T47D (cell line): ENCODE measurements at regions not wholly inside any gene's neighbourhood (a gene's known extent, or its start where the extent isn't known, plus 50 kb on each side); places are given as distances from the start of the nearest gene placed in this dataset.

Experiments
- DNase-seq, 2 experiments: peaks; one replicate each; pipeline versions ENCODE4 v3.0.0 to v3.0.0-alpha.2; 2011 to 2012; ENCODE audit warnings: low read depth in 1 of 2, low spot score in 1 of 2
- JUND ChIP-seq: IDR thresholded peaks from 2 replicates; pipeline ENCODE4 v1.6.1; 2012; ENCODE audit warnings: low read depth
- in situ Hi-C: cut with HindIII; loops from 2 replicates; pipeline ENCODE4 v1.10.0; 2016; ENCODE audit warnings: low sequenced_read_pairs, low pct_unique_long_range_greater_than_20kb

DNA sequence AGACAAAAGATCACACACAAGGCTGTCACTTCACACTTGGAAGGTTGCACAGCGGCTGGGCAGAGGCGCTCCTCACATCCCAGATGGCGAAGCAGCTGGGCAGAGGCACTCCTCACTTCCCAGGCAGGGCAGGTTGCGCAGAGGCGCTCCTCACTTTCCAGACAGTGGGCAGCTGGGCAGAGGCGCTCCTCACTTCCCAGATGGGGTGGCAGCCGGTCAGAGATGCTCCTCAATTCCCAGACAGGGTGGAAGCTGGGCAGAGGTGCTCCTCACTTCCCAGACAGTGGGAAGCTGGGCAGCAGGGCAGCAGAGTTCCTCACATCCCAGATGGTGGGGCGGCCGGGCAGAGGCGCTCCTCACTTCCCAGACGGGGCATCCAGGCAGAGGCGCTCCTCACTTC, 199.2 kb downstream of the RTL9 start:
- TF ChIP-seq JUND = no peak
- in situ Hi-C loops = no loop called here
- DNase-seq = no peak

DNA sequence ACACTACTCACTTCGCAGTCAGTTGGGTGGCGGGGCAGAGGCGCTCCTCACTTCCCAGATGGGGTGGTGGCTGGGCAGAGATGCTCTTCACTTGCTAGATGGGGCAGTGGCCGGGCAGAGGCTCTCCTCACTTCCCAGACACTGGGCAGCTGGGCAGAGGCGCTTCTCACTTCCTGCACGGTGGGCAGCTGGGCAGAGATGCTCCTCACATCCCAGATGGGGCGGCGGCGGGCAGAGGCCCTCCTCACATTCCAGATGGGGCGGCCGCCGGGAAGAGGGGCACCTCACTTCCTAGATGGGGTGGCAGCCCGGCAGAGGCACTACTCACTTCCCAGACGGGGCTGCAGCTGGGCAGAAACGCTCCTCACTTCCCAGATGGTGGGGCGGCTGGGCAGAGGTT, 199.8 kb downstream of the RTL9 start:
- no peak for TF ChIP-seq JUND
- in situ Hi-C loops = no loop called here
- no peak for DNase-seq

DNA sequence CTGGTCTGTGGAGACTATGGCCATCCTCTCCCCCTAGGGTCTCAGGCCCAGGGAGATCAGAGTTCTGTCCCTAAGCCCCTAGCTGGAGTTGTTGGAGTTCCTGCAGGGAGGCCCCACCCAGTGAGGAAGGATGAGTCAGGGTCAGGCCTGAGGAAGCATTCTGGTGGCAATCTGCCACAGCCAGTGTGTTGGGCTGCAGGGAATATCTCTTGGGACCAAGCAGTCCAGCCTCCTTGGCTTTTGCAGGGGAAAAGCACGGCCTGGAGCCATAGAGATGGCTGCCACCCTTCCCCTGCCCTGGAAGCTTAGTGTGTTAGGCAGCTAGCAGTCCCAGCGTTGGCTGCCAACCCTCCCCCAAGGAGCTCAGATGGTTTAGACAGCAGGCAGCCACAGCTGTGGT, 202.4 kb downstream of the RTL9 start:
- TF ChIP-seq JUND = no peak
- in situ Hi-C loops = no loop called here
- DNase-seq = no peak

DNA sequence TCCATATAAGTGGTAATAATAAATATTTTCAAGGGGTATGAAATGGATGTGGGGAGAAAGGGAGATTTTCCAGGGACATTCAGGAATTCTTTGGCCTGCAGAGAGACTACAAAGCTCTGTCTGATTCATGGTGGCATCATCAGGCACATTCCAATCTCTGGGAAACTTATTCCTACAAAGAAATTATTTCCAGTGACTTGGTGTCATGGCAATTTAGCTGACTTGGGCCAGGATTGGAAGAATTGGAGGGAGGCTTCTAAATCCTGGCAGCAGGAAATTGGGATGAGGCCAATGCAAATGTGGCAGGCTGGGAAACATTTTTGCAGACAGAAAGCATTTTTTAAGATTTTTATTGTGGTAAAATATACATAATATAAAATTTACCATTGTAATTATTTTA, 204.6 kb downstream of the RTL9 start:
- no peak for DNase-seq
- in situ Hi-C loops = no loop called here
- TF ChIP-seq JUND = no peak

DNA sequence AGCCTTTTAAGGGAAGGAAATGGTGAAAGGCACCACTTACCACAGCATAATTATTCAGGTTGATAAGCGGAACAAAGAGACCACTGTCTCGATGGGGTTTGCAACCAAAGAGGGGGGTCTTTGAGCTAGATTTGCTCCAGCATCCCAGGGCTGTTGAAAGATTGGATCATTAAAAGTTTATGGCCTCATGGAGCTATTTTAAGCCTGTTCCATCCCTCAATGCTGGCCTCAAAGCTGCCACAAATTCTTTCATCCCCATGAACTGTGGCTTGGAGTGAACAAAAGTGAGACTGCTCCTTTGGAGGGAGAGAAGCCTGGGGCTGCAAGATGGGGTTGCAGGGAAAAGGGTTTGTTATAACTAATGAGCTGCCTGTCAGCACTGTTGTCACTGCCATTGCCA, 209.8 kb downstream of the RTL9 start:
- in situ Hi-C loops = no loop called here
- TF ChIP-seq JUND = no peak

DNA sequence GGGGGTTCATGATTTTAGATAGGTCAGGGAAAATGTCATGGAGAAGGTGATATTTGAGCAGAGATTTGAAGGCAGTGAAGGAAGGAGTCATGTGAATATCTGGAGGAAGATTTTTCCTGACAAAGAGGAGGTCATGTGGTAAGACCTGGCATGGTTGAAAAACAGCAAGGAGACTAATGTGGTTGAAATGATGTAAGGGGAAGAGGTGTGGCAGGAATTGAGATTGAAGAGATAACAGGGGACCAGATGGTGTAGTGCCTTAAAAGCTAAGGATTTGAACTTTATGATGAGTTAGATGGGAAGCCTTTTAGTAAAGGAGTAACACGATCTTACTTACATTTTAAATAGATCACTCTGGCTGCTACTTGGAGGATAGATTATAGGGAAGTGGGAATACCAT, 210.9 kb downstream of the RTL9 start:
- in situ Hi-C loops = no loop called here
- TF ChIP-seq JUND = no peak
- DNase-seq = no peak

More for the DNA sequence above, 209.8 kb downstream of the RTL9 start:
- DNase-seq = no peak

DNA sequence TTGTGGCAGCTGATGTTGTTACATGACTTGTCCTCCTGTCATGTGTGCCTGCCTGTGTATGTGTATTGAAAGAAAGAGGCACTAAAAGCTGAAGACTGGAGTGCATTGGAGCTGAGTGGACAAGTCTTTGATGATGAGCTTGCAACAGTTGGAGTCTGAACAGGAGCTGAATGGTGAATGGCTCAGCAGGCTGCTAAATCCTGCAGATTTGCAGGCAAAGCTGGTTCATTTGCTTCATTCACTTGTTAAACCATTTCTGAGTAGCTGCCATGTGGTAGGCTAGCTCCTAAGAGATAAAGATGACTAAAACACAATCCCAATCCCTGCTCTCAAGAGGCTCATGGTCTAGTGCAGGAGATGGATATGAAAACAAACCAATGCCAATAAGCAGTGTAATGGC, 217.3 kb downstream of the CHRDL1 start:
- in situ Hi-C loops = no loop called here

DNA sequence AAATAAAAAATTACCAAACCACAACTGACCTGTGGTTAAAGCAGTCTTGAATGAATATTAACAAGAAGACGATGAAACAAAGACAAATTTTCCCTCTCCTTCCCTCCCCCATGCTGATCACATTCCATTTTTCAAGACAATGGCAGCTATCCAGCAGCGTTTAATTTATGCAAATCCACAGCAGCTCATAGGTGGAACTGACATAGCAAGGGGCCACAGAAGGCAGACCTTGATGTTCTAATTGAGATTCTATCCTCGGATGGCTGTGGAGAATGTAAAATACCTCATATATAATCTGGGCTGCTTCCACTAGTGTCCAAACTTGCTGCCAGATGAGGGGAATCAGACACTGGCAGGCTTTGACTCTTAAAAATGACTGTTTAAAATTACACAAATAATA, 211.5 kb downstream of the CHRDL1 start:
- DNase-seq = no peak
- TF ChIP-seq JUND = no peak
- in situ Hi-C loops = no loop called here

More for the DNA sequence above, 217.3 kb downstream of the CHRDL1 start:
- no peak for TF ChIP-seq JUND
- DNase-seq = no peak

DNA sequence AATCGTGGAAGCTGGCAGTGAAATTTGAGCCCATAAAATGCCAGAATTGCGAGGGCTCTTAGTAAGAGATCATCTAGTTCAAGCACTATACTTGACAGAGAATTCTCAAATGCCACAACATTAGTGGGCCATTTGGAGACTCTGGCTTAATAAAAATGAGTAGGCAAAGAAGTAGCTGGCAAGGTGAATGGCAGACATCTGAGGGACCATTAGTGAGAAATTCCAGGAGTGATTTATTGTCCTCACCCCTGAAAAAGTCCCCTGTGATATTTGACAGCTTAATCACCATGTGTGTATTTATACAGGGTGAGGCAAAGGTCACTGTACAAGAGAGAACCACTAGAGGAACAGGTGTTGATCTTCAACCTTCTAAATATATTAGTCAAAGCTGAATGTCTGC, 207.5 kb downstream of the CHRDL1 start:
- no peak for TF ChIP-seq JUND
- in situ Hi-C loops = no loop called here
- DNase-seq = no peak

DNA sequence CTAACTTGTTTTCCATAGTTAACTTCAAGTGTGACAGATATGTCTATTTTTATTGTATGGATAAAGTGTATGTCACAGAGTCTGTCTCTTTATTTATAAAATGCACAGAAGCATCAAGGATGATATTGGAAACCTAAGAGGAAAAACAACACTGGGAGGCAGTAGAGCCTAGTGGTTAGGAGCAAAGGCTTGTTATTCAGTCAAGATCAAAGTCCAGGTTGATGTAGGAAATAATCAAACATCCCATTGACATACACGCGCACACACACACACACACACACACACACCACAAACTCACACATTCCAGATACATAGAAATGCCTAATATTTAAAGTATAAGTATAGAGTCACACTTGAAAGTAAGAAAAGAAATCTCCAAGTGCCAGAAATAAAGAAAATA, 206.8 kb downstream of the CHRDL1 start:
- TF ChIP-seq JUND = no peak
- peak in 1 of 2 experiments; percentile 0 for DNase-seq
- in situ Hi-C loops = no loop called here

DNA sequence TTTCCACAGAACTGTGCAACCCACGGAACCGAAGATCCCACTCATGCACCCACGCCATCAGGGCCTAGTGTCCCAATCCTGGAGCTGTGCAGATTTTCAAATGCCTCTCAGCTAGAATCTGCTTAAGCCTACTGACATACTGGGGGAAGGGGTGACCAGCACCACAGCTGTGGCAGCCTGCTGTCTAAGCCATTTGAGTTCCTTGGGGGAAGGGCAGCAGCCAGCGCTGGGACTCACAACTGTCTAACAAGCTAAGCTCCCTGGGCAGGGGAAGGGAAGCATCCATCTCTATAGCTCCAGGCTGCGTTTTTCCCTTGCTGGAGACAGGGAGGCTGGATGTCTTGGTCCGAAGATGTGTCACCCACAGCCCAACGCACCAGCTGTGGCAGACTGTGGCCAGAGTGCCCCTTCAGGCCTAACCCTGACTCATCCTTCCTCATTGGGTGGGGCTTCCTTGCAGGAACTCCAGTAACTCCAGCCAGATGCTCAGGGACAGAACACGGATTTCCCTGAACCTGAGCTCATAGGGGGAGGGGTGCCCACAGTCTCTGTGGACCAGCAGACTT, 194.8 kb downstream of the CHRDL1 start:
- no peak for TF ChIP-seq JUND
- no peak for DNase-seq
- in situ Hi-C loops = no loop called here

DNA sequence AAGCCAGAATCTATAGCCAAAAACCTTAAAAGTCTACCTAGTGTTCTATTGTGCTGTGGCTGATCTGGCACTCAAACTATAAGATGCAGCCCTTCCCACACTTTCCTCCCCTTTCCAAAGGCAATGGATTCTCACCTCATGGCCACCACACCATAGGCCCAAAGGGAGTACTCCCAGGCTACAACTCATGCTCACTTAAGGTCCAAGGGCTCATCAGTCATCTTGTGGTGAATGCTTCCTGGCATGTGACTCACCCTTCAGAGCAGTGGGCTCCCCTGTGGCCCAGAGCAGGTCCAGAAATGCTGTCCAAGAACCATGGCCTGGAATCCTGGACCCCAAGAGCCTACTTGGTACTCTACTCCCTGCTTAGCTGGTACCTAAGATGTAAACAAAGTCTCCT, 181.0 kb downstream of the CHRDL1 start:
- TF ChIP-seq JUND = no peak
- in situ Hi-C loops = no loop called here
- no peak for DNase-seq
